GM21576 (cell line): ENCODE measurements at regions not wholly inside any gene's neighbourhood (a gene's known extent, or its start where the extent isn't known, plus 50 kb on each side); places are given as distances from the start of the nearest gene placed in this dataset.

ENCODE experiments used
- ATAC-seq: cut with Tn5 transposase; IDR thresholded peaks from one replicate; pipeline ENCODE4 v1.9.1; 2021; ENCODE audit warnings: mild to moderate bottlenecking, moderate library complexity; ENCODE audit not compliant: unreplicated experiment

- no peak for ATAC-seq
Measured at GRCh38 chr11:112878033-112878601, 83.1 kb upstream of the NCAM1 start.

GRCh38 chr11:112880495-112880894 lies 80.7 kb upstream of the NCAM1 start:
- ATAC-seq, result no peak

- no peak for ATAC-seq
Measured at GRCh38 chr11:112881461-112881860, 79.8 kb upstream of the NCAM1 start.

- no peak for ATAC-seq
Measured at GRCh38 chr11:112882494-112883381, 78.5 kb upstream of the NCAM1 start.

GRCh38 chr11:112884012-112884767 lies 77.0 kb upstream of the NCAM1 start:
- ATAC-seq, result no peak

- no peak for ATAC-seq
Measured at GRCh38 chr11:112885744-112886433, 75.3 kb upstream of the NCAM1 start.

- ATAC-seq, result no peak
Measured at GRCh38 chr11:112886434-112887370, 74.5 kb upstream of the NCAM1 start.

- no peak for ATAC-seq
Measured at GRCh38 chr11:112889446-112889845, 71.8 kb upstream of the NCAM1 start.

GRCh38 chr11:112899235-112900006 lies 61.8 kb upstream of the NCAM1 start:
- no peak for ATAC-seq

GRCh38 chr11:112901924-112902323 lies 59.3 kb upstream of the NCAM1 start:
- no peak for ATAC-seq

GRCh38 chr11:112902361-112903011 lies 58.7 kb upstream of the NCAM1 start:
- ATAC-seq, result no peak

GRCh38 chr11:112903340-112903739 lies 57.9 kb upstream of the NCAM1 start:
- no peak for ATAC-seq

GRCh38 chr11:112911124-112911523 lies 50.1 kb upstream of the NCAM1 start:
- no peak for ATAC-seq
